ENCODE measurements at regions not wholly inside any gene's neighbourhood (a gene's known extent, or its start where the extent isn't known, plus 50 kb on each side); places are given as distances from the start of the nearest gene placed in this dataset.

DNA sequence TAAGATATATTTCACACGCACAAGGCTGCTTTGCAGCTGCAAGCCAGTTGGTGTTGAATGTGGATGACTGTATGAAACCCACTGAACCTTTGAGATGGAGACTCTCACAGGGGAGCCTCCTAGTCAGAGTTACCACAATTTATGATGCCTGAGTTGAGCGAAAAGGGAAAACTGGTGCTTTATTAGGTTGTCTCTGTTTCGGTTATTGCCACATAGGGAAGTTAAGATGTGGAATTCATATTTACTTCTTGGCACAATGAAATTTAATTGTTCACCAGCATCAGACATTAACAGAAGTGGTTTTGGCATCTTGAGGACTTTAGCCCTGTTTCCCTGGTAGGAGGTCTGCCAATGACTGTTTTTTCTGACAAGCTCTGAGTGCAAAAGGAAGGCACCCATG lies 358.2 kb downstream of the SQOR start:
- Histone ChIP-seq H4K20me1 (ENCODE audit: insufficient read depth, low read length) (no peaks in the 10 kb centered on the region), H3K4me3 (replicated peaks in 1 of 3; ENCODE audit: insufficient read depth in 1 of 3, low read depth in 2 of 3, low read length in 3 of 3) (no peak overlapping the region), H3K27me3 (ENCODE audit: control insufficient read depth in 1 of 2, insufficient read depth in 2 of 2, low read length in 2 of 2) (no peaks in the 10 kb centered on the region), H3K9me3 (ENCODE audit: low read length) (peaks cover 65% of the 10 kb centered on the region), H3K4me2 (ENCODE audit: low read depth, low read length) (no peak overlapping the region), H3K79me2 (ENCODE audit: insufficient read depth, low read length) (no peaks in the 10 kb centered on the region), H3K4me1 (ENCODE audit: insufficient read depth, low read length) (no peaks in the 10 kb centered on the region), H3K9ac (ENCODE audit: insufficient read depth, low read depth, low read length) (no peak overlapping the region), H2AFZ (ENCODE audit: low read length) (no peak overlapping the region), H3K36me3 (replicated peaks in 1 of 2; ENCODE audit: control insufficient read depth in 1 of 2, insufficient read depth in 2 of 2, low read length in 2 of 2) (no peaks in the 10 kb centered on the region), H3K27ac (ENCODE audit: extremely low read length, insufficient read depth, low read length) (no peak overlapping the region)
- in situ Hi-C loops (cut with HindIII; ENCODE audit: extremely low pct_ligation_motif_present, low pct_unique_long_range_greater_than_20kb) (no loop called here), intact Hi-C loops (cut with micrococcal nuclease; ENCODE audit: unreplicated experiment) (no loop called here)
- POLR2A ChIA-PET, result no interaction called here
- DNase-seq (ENCODE audit: low spot score) (no peak), ATAC-seq (no peak), FAIRE-seq (no peak)
- BruUV-seq (replicated peaks), result no TSS peak
- 8% methylated on average over 3 of the region's 3 CpGs for WGBS (ENCODE audit: low lambda C conversion rate)
- CTCF ChIA-PET (ENCODE audit: low intra/inter-chr PET ratio, low total read pairs), result no interaction called here
- no peak for TF ChIP-seq ZNF354B (CRISPR knock-in tag; IDR thresholded peaks at IDR 0.05)
- TF ChIP-seq, protein P1, sequence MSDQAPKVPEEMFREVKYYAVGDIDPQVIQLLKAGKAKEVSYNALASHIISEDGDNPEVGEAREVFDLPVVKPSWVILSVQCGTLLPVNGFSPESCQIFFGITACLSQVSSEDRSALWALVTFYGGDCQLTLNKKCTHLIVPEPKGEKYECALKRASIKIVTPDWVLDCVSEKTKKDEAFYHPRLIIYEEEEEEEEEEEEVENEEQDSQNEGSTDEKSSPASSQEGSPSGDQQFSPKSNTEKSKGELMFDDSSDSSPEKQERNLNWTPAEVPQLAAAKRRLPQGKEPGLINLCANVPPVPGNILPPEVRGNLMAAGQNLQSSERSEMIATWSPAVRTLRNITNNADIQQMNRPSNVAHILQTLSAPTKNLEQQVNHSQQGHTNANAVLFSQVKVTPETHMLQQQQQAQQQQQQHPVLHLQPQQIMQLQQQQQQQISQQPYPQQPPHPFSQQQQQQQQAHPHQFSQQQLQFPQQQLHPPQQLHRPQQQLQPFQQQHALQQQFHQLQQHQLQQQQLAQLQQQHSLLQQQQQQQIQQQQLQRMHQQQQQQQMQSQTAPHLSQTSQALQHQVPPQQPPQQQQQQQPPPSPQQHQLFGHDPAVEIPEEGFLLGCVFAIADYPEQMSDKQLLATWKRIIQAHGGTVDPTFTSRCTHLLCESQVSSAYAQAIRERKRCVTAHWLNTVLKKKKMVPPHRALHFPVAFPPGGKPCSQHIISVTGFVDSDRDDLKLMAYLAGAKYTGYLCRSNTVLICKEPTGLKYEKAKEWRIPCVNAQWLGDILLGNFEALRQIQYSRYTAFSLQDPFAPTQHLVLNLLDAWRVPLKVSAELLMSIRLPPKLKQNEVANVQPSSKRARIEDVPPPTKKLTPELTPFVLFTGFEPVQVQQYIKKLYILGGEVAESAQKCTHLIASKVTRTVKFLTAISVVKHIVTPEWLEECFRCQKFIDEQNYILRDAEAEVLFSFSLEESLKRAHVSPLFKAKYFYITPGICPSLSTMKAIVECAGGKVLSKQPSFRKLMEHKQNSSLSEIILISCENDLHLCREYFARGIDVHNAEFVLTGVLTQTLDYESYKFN (CRISPR knock-in tag; conservative IDR thresholded peaks at IDR 0.05), result no peak
- no peak for TF ChIP-seq MED8 (CRISPR knock-in tag; IDR thresholded peaks at IDR 0.05; ENCODE audit: insufficient replicate concordance)
- TF ChIP-seq CC2D1A (CRISPR knock-in tag; IDR thresholded peaks at IDR 0.05), result no peak
- no peak for TF ChIP-seq ZNF878 (CRISPR knock-in tag; IDR thresholded peaks at IDR 0.05)
- no peak for TF ChIP-seq ZNF318 (CRISPR knock-in tag; IDR thresholded peaks at IDR 0.05)
- TF ChIP-seq, protein P2, sequence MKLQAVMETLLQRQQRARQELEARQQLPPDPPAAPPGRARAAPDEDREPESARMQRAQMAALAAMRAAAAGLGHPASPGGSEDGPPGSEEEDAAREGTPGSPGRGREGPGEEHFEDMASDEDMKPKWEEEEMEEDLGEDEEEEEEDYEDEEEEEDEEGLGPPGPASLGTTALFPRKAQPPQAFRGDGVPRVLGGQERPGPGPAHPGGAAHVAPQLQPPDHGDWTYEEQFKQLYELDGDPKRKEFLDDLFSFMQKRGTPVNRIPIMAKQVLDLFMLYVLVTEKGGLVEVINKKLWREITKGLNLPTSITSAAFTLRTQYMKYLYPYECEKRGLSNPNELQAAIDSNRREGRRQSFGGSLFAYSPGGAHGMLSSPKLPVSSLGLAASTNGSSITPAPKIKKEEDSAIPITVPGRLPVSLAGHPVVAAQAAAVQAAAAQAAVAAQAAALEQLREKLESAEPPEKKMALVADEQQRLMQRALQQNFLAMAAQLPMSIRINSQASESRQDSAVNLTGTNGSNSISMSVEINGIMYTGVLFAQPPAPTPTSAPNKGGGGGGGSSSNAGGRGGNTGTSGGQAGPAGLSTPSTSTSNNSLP (IDR thresholded peaks at IDR 0.05; ENCODE audit: low read depth, low read length), result no peak
- no peak for TF ChIP-seq HNRNPL (IDR thresholded peaks at IDR 0.05; ENCODE audit: low read depth, low read length)
- no peak for TF ChIP-seq ATF7 (IDR thresholded peaks at IDR 0.05)
- TF ChIP-seq ATF7 (CRISPR knock-in tag; IDR thresholded peaks at IDR 0.05), result no peak
- TF ChIP-seq MTF2 (CRISPR knock-in tag; IDR thresholded peaks at IDR 0.05; ENCODE audit: borderline replicate concordance), result no peak
- TF ChIP-seq ZFY (CRISPR knock-in tag; IDR thresholded peaks at IDR 0.05), result no peak
- TF ChIP-seq ZNF550 (CRISPR knock-in tag; IDR thresholded peaks at IDR 0.05; ENCODE audit: borderline replicate concordance), result no peak
